ENCODE measurements at regions not wholly inside any gene's neighbourhood (a gene's known extent, or its start where the extent isn't known, plus 50 kb on each side); places are given as distances from the start of the nearest gene placed in this dataset.

- Histone ChIP-seq H3K36me3 (no peaks in the 10 kb centered on the region), H3K4me1 (no peaks in the 10 kb centered on the region), H3K27me3 (no peaks in the 10 kb centered on the region), H3K4me3 (no peak overlapping the region), H3K9me3 (no peaks in the 10 kb centered on the region), H3K27ac (no peak overlapping the region)
- TF ChIP-seq CTCF (IDR thresholded peaks at IDR 0.05) = no peak
- TF ChIP-seq POLR2AphosphoS5 (IDR thresholded peaks at IDR 0.05; ENCODE audit: insufficient read depth in 1 of 2, low read depth in 1 of 2) = no peak
- no peak for TF ChIP-seq POLR2A (IDR thresholded peaks at IDR 0.05)
- no peak for DNase-seq (ENCODE audit: extremely low spot score in 2 of 2)
- intact Hi-C loops (cut with DNase I) = no loop called here
These were observed 394.8 kb downstream of the PTPRC start for GRCh38 chr1:199033661-199034060.

GRCh38 chr1:199038156-199038555, 399.3 kb downstream of the PTPRC start:
- DNase-seq (ENCODE audit: extremely low spot score in 2 of 2) = no peak
- H3K4me1 ChIP-seq = no peaks in the 10 kb centered on the region
- no peaks in the 10 kb centered on the region for H3K27me3 ChIP-seq
- no peak for TF ChIP-seq POLR2AphosphoS5 (IDR thresholded peaks at IDR 0.05; ENCODE audit: insufficient read depth in 1 of 2, low read depth in 1 of 2)
- no peak for TF ChIP-seq CTCF (IDR thresholded peaks at IDR 0.05)
- TF ChIP-seq POLR2A (IDR thresholded peaks at IDR 0.05) = no peak
- no peak overlapping the region for H3K4me3 ChIP-seq
- H3K36me3 ChIP-seq = no peaks in the 10 kb centered on the region
- intact Hi-C loops (cut with DNase I) = no loop called here
- H3K27ac ChIP-seq = no peak overlapping the region
- no peaks in the 10 kb centered on the region for H3K9me3 ChIP-seq

GRCh38 chr1:199040076-199040905, 401.5 kb downstream of the PTPRC start:
- Histone ChIP-seq H3K9me3 (no peaks in the 10 kb centered on the region), H3K4me3 (no peak overlapping the region), H3K27ac (no peak overlapping the region), H3K4me1 (no peaks in the 10 kb centered on the region), H3K27me3 (no peaks in the 10 kb centered on the region), H3K36me3 (no peaks in the 10 kb centered on the region)
- DNase-seq (ENCODE audit: extremely low spot score in 2 of 2) = no peak
- TF ChIP-seq CTCF (IDR thresholded peaks at IDR 0.05) (no peak), POLR2AphosphoS5 (IDR thresholded peaks at IDR 0.05; ENCODE audit: insufficient read depth in 1 of 2, low read depth in 1 of 2) (no peak), POLR2A (IDR thresholded peaks at IDR 0.05) (no peak)
- intact Hi-C loops (cut with DNase I) = no loop called here

GRCh38 chr1:199041173-199041914, 402.5 kb downstream of the PTPRC start:
- H3K9me3 ChIP-seq = no peaks in the 10 kb centered on the region
- intact Hi-C loops (cut with DNase I) = no loop called here
- no peaks in the 10 kb centered on the region for H3K27me3 ChIP-seq
- H3K27ac ChIP-seq = no peak overlapping the region
- TF ChIP-seq POLR2AphosphoS5 (IDR thresholded peaks at IDR 0.05; ENCODE audit: insufficient read depth in 1 of 2, low read depth in 1 of 2) (no peak), POLR2A (IDR thresholded peaks at IDR 0.05) (no peak)
- DNase-seq (ENCODE audit: extremely low spot score in 2 of 2) = no peak
- no peaks in the 10 kb centered on the region for H3K4me1 ChIP-seq
- no peaks in the 10 kb centered on the region for H3K36me3 ChIP-seq
- no peak overlapping the region for H3K4me3 ChIP-seq

- no peaks in the 10 kb centered on the region for H3K9me3 ChIP-seq
- intact Hi-C loops (cut with DNase I) = no loop called here
- no peaks in the 10 kb centered on the region for H3K36me3 ChIP-seq
- H3K27ac ChIP-seq = no peak overlapping the region
- H3K27me3 ChIP-seq = no peaks in the 10 kb centered on the region
- TF ChIP-seq POLR2A (IDR thresholded peaks at IDR 0.05) (no peak), CTCF (IDR thresholded peaks at IDR 0.05) (no peak), POLR2AphosphoS5 (IDR thresholded peaks at IDR 0.05; ENCODE audit: insufficient read depth in 1 of 2, low read depth in 1 of 2) (no peak)
- DNase-seq (ENCODE audit: extremely low spot score in 2 of 2) = no peak
- no peaks in the 10 kb centered on the region for H3K4me1 ChIP-seq
- no peak overlapping the region for H3K4me3 ChIP-seq
These were observed 403.4 kb downstream of the PTPRC start for GRCh38 chr1:199042193-199042592.

All from vagina (tissue), 2 donors.